GM18517 (cell line): ENCODE measurements at regions not wholly inside any gene's neighbourhood (a gene's known extent, or its start where the extent isn't known, plus 50 kb on each side); places are given as distances from the start of the nearest gene placed in this dataset.
"Not testable (repeated sequence)": the region's sequence is repeated elsewhere in the genome, so short reads cannot be mapped to it uniquely, and the experiment has no call there.

Experiments used
- ATAC-seq: cut with Tn5 transposase; IDR thresholded peaks from one replicate; pipeline ENCODE4 v1.9.1; 2021; ENCODE audit warnings: mild to moderate bottlenecking, moderate library complexity; ENCODE audit not compliant: unreplicated experiment

GRCh38 chr9:41643571-41644279, 454.6 kb upstream of the ZNG1F start:
- peak; percentile 98 for ATAC-seq

GRCh38 chr9:41633726-41634125, 444.6 kb upstream of the ZNG1F start:
- ATAC-seq: not testable (repeated sequence)

- not testable (repeated sequence) for ATAC-seq
Observed at GRCh38 chr9:41623666-41624065, 434.5 kb upstream of the ZNG1F start.

GRCh38 chr9:41619254-41619653, 430.1 kb upstream of the ZNG1F start:
- not testable (repeated sequence) for ATAC-seq

GRCh38 chr9:41606961-41607547, 417.9 kb upstream of the ZNG1F start:
- ATAC-seq: not testable (repeated sequence)

- ATAC-seq: not testable (repeated sequence)
Observed at GRCh38 chr9:41565572-41565971, 376.5 kb upstream of the ZNG1F start.
